Spleen (tissue), 7 donors: ENCODE measurements at regions not wholly inside any gene's neighbourhood (a gene's known extent, or its start where the extent isn't known, plus 50 kb on each side); places are given as distances from the start of the nearest gene placed in this dataset.

Experiments
- POLR2A ChIP-seq, 3 donors: fragments of 450-650 bp; IDR thresholded peaks; one replicate each; pipeline ENCODE4 v1.5.1; 2017; ENCODE audit warnings: antibody characterized with exemption in 3 of 3, mild to moderate bottlenecking in 1 of 3
- POLR2AphosphoS5 ChIP-seq, 3 donors: sonication (generic); formaldehyde crosslinking; IDR thresholded peaks; one replicate each; pipeline ENCODE4 v1.5.1; 2017; ENCODE audit warnings: antibody characterized with exemption in 3 of 3
- TF ChIP-seq, protein P1 (sequence below), 11 experiments: fragments of 200-600 bp in 7 of 11; fragments of 450-650 bp in 4 of 11; sonication (generic) in 4 of 11; IDR thresholded peaks in 8 of 11; conservative IDR thresholded peaks in 3 of 11; 1 replicate in 7 of 11; 2 replicates in 4 of 11; pipeline versions ENCODE4 v1.4.0 to v1.8.0; 2016 to 2021; ENCODE audit warnings: antibody characterized with exemption in 11 of 11, inconsistent platforms in 4 of 11, mild to moderate bottlenecking in 1 of 11
- donor health status: DM: no; HTN: no; CAD: no; lungs with moderate emphysema.
- donor health status: DM: no; HTN: no; CAD: no.
- donor health status: DM: no; HTN: no; CAD: no.

DNA sequence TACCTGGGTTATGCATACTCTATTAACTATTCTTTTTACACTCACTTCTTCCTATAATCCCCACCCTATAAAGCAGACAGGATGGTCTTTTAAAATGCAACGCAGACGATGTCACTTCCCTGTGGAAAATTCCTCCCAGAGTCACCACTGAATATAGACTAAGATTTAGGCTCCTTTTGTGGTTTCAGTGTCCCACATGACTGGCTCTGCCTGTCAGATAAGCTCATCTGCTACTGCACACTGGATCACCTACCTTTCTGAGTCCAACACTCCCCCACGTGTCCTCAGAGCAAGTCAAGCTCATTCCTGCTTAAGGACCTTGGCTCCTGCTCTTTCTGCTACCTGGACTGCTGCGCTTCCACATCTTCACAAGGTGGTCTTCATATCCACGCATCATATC, 73.0 kb upstream of the SIPA1L2 start:
- TF ChIP-seq, protein P1, sequence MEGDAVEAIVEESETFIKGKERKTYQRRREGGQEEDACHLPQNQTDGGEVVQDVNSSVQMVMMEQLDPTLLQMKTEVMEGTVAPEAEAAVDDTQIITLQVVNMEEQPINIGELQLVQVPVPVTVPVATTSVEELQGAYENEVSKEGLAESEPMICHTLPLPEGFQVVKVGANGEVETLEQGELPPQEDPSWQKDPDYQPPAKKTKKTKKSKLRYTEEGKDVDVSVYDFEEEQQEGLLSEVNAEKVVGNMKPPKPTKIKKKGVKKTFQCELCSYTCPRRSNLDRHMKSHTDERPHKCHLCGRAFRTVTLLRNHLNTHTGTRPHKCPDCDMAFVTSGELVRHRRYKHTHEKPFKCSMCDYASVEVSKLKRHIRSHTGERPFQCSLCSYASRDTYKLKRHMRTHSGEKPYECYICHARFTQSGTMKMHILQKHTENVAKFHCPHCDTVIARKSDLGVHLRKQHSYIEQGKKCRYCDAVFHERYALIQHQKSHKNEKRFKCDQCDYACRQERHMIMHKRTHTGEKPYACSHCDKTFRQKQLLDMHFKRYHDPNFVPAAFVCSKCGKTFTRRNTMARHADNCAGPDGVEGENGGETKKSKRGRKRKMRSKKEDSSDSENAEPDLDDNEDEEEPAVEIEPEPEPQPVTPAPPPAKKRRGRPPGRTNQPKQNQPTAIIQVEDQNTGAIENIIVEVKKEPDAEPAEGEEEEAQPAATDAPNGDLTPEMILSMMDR (IDR thresholded peaks at IDR 0.05 in 8 of 11, conservative IDR thresholded peaks at IDR 0.05 in 3 of 11) = no peak
- TF ChIP-seq POLR2AphosphoS5 (IDR thresholded peaks at IDR 0.05) (no peak), POLR2A (IDR thresholded peaks at IDR 0.05) (no peak)
